Vagina (tissue), 2 donors: ENCODE measurements at regions not wholly inside any gene's neighbourhood (a gene's known extent, or its start where the extent isn't known, plus 50 kb on each side); places are given as distances from the start of the nearest gene placed in this dataset.

ENCODE experiments used
- POLR2A ChIP-seq, 2 donors: fragments of 450-650 bp; IDR thresholded peaks; one replicate each; pipeline ENCODE4 v1.6.1; 2017; ENCODE audit warnings: antibody characterized with exemption in 2 of 2, mild to moderate bottlenecking in 2 of 2, moderate library complexity in 2 of 2
- POLR2AphosphoS5 ChIP-seq, 2 donors: sonication (generic); formaldehyde crosslinking; IDR thresholded peaks; one replicate each; pipeline ENCODE4 v1.9.0; 2017; ENCODE audit warnings: antibody characterized with exemption in 2 of 2, mild to moderate bottlenecking in 2 of 2, low read depth in 1 of 2; ENCODE audit not compliant: insufficient read depth in 1 of 2
- TF ChIP-seq, protein P1 (sequence below), 3 experiments: fragments of 450-650 bp in 2 of 3; fragments of 200-600 bp in 1 of 3; sonication (generic) in 1 of 3; IDR thresholded peaks; one replicate each; pipeline ENCODE4 v1.5.1; 2017 to 2019; ENCODE audit warnings: antibody characterized with exemption in 3 of 3, mild to moderate bottlenecking in 2 of 3, moderate library complexity in 2 of 3

DNA sequence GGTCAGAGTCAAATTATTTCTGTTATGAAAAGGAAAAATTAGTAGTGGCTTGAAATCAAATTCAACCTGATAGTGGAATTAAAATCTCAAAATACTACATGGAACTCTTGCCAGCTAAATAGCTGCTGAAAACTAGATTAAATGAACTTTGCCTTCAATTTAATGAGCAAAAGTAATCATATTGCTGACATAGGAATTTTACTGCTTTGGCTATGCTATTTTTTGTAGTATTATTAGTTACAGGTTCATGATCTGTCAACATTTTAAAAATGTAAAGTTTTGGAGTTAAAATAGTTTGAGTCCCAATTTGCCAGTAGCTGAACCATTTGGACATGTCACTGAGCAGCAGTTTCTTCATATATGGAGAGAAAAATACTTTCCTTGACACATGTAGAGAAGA is 81.4 kb downstream of the RERGL start:
- TF ChIP-seq, protein P1, sequence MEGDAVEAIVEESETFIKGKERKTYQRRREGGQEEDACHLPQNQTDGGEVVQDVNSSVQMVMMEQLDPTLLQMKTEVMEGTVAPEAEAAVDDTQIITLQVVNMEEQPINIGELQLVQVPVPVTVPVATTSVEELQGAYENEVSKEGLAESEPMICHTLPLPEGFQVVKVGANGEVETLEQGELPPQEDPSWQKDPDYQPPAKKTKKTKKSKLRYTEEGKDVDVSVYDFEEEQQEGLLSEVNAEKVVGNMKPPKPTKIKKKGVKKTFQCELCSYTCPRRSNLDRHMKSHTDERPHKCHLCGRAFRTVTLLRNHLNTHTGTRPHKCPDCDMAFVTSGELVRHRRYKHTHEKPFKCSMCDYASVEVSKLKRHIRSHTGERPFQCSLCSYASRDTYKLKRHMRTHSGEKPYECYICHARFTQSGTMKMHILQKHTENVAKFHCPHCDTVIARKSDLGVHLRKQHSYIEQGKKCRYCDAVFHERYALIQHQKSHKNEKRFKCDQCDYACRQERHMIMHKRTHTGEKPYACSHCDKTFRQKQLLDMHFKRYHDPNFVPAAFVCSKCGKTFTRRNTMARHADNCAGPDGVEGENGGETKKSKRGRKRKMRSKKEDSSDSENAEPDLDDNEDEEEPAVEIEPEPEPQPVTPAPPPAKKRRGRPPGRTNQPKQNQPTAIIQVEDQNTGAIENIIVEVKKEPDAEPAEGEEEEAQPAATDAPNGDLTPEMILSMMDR (IDR thresholded peaks at IDR 0.05) = no peak
- TF ChIP-seq POLR2A (IDR thresholded peaks at IDR 0.05) (no peak), POLR2AphosphoS5 (IDR thresholded peaks at IDR 0.05; ENCODE audit: insufficient read depth in 1 of 2, low read depth in 1 of 2) (no peak)
